ENCODE measurements at regions not wholly inside any gene's neighbourhood (a gene's known extent, or its start where the extent isn't known, plus 50 kb on each side); places are given as distances from the start of the nearest gene placed in this dataset.

GRCh38 chr2:204183608-204184007 is 247.0 kb downstream of the ICOS start:
- H3K9me3 Mint-ChIP-seq = no peaks in the 10 kb centered on the region
- peak overlapping the region in 1 of 10 donors; percentile 3 for H3K27ac Mint-ChIP-seq
- H3K27me3 Mint-ChIP-seq = peaks cover 0 to 8% (median 3%) of the 10 kb centered on the region in 5 donors
- no peaks in the 10 kb centered on the region for H3K36me3 Mint-ChIP-seq
- no peak overlapping the region for H3K4me3 Mint-ChIP-seq
- ATAC-seq = no peak
- no peak for DNase-seq
- POLR2A ChIA-PET = no interaction called here
- peaks cover 8 to 18% (median 14%) of the 10 kb centered on the region in 4 donors for H3K4me1 Mint-ChIP-seq

GRCh38 chr2:204184226-204184625 is 247.7 kb downstream of the ICOS start:
- POLR2A ChIA-PET = no interaction called here
- Mint-ChIP-seq H3K27me3 (peaks cover 0 to 8% (median 0%) of the 10 kb centered on the region in 5 donors), H3K27ac (no peak overlapping the region), H3K4me1 (peaks cover 8 to 18% (median 14%) of the 10 kb centered on the region in 4 donors), H3K36me3 (no peaks in the 10 kb centered on the region), H3K9me3 (no peaks in the 10 kb centered on the region), H3K4me3 (no peak overlapping the region)
- DNase-seq = no peak
- no peak for ATAC-seq

DNA sequence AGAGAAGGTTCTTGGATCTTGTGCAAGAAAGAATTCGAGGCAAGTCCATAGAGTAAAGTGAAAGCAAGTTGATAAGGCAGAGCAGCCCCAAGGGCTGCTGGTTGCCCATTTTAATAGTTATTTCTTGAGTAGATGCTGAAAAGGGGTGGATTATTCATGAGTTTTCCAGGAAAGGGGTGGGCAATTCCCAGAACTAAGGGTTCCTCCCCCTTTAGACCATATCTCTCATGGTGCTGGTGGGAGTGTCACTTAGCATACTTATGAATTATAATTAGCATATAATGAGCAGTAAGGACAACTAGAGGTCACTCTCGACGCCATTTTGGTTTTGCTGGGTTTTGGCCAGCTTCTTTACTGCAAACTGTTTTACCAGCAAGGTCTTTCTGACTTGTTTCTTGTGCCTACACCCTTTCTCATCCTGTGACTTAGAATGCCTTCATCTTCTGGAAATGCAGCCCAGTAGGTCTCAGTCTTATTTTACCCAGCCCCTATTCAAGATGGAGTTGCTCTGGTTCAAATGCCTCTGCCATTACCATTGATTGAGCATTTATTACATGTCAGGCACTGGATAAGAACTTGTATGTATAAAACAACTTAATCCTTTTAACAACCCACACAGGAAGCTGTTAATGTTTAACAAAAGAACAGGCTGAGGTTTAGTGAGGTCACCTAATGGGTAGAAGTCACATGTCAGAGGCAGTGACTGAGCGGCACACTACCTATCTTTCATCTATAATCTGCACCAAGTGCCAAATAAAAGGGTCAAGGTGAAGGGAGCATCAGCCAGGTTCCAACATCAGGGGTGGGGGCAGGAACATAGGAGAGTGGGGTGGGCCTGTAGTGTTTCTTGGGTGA is 250.9 kb downstream of the ICOS start:
- Mint-ChIP-seq H3K27ac (peak overlapping the region in 1 of 10 donors; percentile 58), H3K4me1 (peaks cover 8 to 18% (median 14%) of the 10 kb centered on the region in 4 donors)
- POLR2A ChIA-PET = no interaction called here

DNA sequence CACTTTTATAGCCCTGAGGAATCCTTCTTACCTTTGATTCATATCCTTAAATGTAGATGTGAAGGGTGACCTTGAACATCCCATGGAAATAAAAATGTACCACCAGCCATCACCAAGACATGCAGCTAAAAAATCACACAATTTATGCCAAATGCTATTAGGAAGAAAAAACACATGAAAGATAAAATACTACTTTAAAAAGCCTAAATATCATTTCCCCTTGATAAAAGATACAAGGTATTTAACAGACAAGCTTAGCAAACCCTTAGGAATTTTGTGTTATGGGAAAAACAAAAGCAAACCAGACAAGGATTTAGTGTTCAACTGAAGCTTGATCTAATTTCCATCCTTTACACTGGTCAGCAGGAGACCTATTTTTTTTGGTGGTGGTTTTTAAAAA is 255.0 kb downstream of the ICOS start:
- Mint-ChIP-seq H3K27ac (no peak overlapping the region), H3K27me3 (peaks cover 0 to 10% (median 3%) of the 10 kb centered on the region in 5 donors), H3K4me3 (no peak overlapping the region), H3K36me3 (no peaks in the 10 kb centered on the region), H3K4me1 (peaks cover 6 to 17% (median 13%) of the 10 kb centered on the region in 4 donors), H3K9me3 (no peaks in the 10 kb centered on the region)
- DNase-seq (no peak), ATAC-seq (no peak)
- POLR2A ChIA-PET = no interaction called here

More for the DNA sequence above, 250.9 kb downstream of the ICOS start:
- Mint-ChIP-seq H3K36me3 (no peaks in the 10 kb centered on the region), H3K4me3 (peak overlapping the region in 1 of 10 donors; percentile 15), H3K27me3 (peaks cover 0 to 6% (median 0%) of the 10 kb centered on the region in 5 donors), H3K9me3 (no peaks in the 10 kb centered on the region)
- ATAC-seq (peak in 1 of 2 donors; percentile 85), DNase-seq (peak in 2 of 10 donors; percentile 10 to 24)

GRCh38 chr2:204195498-204195897 is 258.9 kb downstream of the ICOS start:
- Mint-ChIP-seq H3K27me3 (peaks cover 3 to 10% (median 6%) of the 10 kb centered on the region in 5 donors), H3K4me1 (no peaks in the 10 kb centered on the region), H3K9me3 (no peaks in the 10 kb centered on the region), H3K36me3 (no peaks in the 10 kb centered on the region), H3K4me3 (no peak overlapping the region), H3K27ac (no peak overlapping the region)
- no peak for DNase-seq
- POLR2A ChIA-PET = no interaction called here
- no peak for ATAC-seq

GRCh38 chr2:204197336-204198005 is 260.9 kb downstream of the ICOS start:
- ATAC-seq (no peak), DNase-seq (no peak)
- Mint-ChIP-seq H3K27ac (no peak overlapping the region), H3K4me3 (no peak overlapping the region), H3K27me3 (peaks cover 6 to 10% (median 7%) of the 10 kb centered on the region in 5 donors), H3K36me3 (no peaks in the 10 kb centered on the region), H3K4me1 (no peaks in the 10 kb centered on the region), H3K9me3 (no peaks in the 10 kb centered on the region)
- POLR2A ChIA-PET = no interaction called here

DNA sequence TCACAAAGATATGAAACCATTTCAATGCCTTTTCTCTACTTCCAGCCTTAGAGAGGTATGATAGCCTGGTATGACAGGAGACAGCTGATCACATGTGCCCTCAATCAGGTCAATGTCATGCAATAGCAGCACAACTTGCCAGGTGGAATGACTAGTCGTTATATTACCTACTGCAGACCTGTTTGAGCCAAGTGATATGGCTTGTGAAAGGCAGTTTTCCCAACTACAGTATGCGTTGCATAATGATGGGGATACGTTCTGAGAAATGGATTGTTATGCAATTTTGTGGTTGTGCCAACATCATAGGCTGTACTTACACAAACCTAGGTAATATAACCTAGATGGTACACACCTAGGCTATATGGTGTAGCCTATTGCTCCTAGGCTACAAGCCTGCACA is 262.8 kb downstream of the ICOS start:
- H3K27me3 Mint-ChIP-seq = peaks cover 0 to 12% (median 11%) of the 10 kb centered on the region in 5 donors
- no peak for ATAC-seq
- no peak for DNase-seq
- no peaks in the 10 kb centered on the region for H3K9me3 Mint-ChIP-seq
- peaks cover 0 to 2% (median 0%) of the 10 kb centered on the region in 4 donors for H3K4me1 Mint-ChIP-seq
- no peaks in the 10 kb centered on the region for H3K36me3 Mint-ChIP-seq
- POLR2A ChIA-PET = no interaction called here
- no peak overlapping the region for H3K4me3 Mint-ChIP-seq
- H3K27ac Mint-ChIP-seq = no peak overlapping the region

DNA sequence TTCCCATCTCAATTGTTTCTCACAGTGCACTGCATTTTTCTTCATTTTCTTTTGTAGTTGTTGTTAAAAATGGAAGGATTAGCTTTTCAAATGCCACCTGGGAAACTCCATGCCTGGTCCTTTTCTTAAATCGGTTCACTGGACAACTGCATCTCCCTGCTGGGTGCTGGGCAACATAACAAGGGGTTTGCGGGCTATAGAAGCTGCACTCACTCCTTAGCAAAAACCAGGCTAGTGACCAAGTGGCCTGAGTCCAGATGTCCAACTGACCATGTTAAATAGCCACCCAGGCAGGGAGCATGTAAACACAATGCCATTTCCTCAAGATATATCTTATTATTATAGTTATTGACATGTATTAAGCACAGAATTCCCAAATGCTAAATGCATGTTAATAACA is 264.9 kb downstream of the ICOS start:
- H3K9me3 Mint-ChIP-seq = no peaks in the 10 kb centered on the region
- H3K36me3 Mint-ChIP-seq = no peaks in the 10 kb centered on the region
- peaks cover 0 to 14% (median 11%) of the 10 kb centered on the region in 5 donors for H3K27me3 Mint-ChIP-seq
- DNase-seq = no peak
- no peak overlapping the region for H3K27ac Mint-ChIP-seq
- peaks cover 0 to 2% (median 0%) of the 10 kb centered on the region in 4 donors for H3K4me1 Mint-ChIP-seq
- POLR2A ChIA-PET = no interaction called here
- ATAC-seq = no peak
- no peak overlapping the region for H3K4me3 Mint-ChIP-seq

DNA sequence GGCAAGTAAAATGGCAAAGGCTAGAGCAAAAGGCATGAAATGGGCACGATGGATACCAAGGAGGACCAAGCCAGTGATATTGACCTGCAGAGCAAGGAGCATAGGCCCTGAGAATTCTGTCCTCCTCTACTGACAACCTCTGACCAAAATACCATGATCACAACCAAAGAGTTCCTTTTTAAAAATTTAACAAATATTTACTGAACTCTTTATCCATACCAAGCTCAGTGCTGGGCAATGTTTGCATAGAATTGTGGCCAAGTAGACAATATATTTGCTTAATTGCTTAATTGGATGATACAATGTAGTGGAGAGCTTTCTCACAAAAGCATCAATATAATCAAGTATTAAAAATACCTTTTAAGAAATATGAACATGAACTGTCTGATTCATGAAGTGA is 265.7 kb downstream of the ICOS start:
- POLR2A ChIA-PET = no interaction called here

GRCh38 chr2:204203704-204204103 is 267.1 kb downstream of the ICOS start:
- Mint-ChIP-seq H3K4me1 (peaks cover 0 to 2% (median 0%) of the 10 kb centered on the region in 4 donors), H3K4me3 (no peak overlapping the region), H3K27ac (no peak overlapping the region), H3K27me3 (peaks cover 0 to 11% (median 9%) of the 10 kb centered on the region in 5 donors), H3K9me3 (no peaks in the 10 kb centered on the region), H3K36me3 (no peaks in the 10 kb centered on the region)
- POLR2A ChIA-PET = no interaction called here
- no peak for DNase-seq
- peak in 1 of 2 donors; percentile 66 for ATAC-seq

More for the DNA sequence above, 265.7 kb downstream of the ICOS start:
- DNase-seq = no peak
- Mint-ChIP-seq H3K4me3 (no peak overlapping the region), H3K36me3 (no peaks in the 10 kb centered on the region), H3K9me3 (no peaks in the 10 kb centered on the region), H3K27me3 (peaks cover 0 to 12% (median 10%) of the 10 kb centered on the region in 5 donors), H3K4me1 (peaks cover 0 to 2% (median 0%) of the 10 kb centered on the region in 4 donors), H3K27ac (no peak overlapping the region)
- ATAC-seq = no peak

DNA sequence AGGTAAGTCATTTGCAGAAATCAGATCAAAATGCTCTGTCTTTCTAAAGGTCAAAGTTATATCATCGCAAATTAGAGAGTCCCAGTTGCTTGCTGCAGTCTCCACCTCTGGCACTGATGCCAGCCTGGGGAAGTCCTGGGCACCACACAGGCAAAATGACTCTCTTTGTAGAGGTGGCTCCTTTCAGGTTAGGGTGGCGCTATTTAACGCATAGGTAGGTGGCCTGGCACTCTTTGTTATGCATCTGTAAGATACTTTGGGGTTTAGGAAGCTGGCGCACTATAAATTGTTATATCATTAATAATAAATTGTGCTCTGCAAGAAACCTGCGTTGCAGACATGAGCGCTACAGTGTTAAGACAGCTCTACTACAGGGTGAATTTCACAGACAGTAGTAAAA is 268.5 kb downstream of the ICOS start:
- peaks cover 0 to 11% (median 9%) of the 10 kb centered on the region in 5 donors for H3K27me3 Mint-ChIP-seq
- H3K36me3 Mint-ChIP-seq = no peaks in the 10 kb centered on the region
- POLR2A ChIA-PET = no interaction called here
- ATAC-seq = no peak
- DNase-seq = no peak
- H3K4me3 Mint-ChIP-seq = no peak overlapping the region
- no peak overlapping the region for H3K27ac Mint-ChIP-seq
- H3K9me3 Mint-ChIP-seq = no peaks in the 10 kb centered on the region
- peaks cover 0 to 2% (median 0%) of the 10 kb centered on the region in 4 donors for H3K4me1 Mint-ChIP-seq

- DNase-seq (no peak), ATAC-seq (no peak)
- peaks cover 0 to 11% (median 7%) of the 10 kb centered on the region in 5 donors for H3K27me3 Mint-ChIP-seq
- no peaks in the 10 kb centered on the region for H3K9me3 Mint-ChIP-seq
- H3K4me1 Mint-ChIP-seq = peaks cover 0 to 2% (median 0%) of the 10 kb centered on the region in 4 donors
- no peak overlapping the region for H3K27ac Mint-ChIP-seq
- no peak overlapping the region for H3K4me3 Mint-ChIP-seq
- H3K36me3 Mint-ChIP-seq = no peaks in the 10 kb centered on the region
- POLR2A ChIA-PET = no interaction called here
Measured at GRCh38 chr2:204205538-204205937, 269.0 kb downstream of the ICOS start.

- Mint-ChIP-seq H3K27me3 (peaks cover 0 to 10% (median 6%) of the 10 kb centered on the region in 5 donors), H3K4me3 (no peak overlapping the region), H3K9me3 (peaks cover 0 to under 1% (median 0%) of the 10 kb centered on the region in 9 donors), H3K4me1 (peaks cover 0 to 2% (median 0%) of the 10 kb centered on the region in 4 donors), H3K27ac (no peak overlapping the region), H3K36me3 (no peaks in the 10 kb centered on the region)
- POLR2A ChIA-PET = no interaction called here
- DNase-seq (no peak), ATAC-seq (no peak)
Measured at GRCh38 chr2:204207866-204208265, 271.3 kb downstream of the ICOS start.
